T-helper 2 cell treated with Interferon-gamma antibody and Interleukin-4, amounts not matched to agents 5 μg/mL and 100 μg/mL, for 36 hours (primary cell): ENCODE measurements at regions not wholly inside any gene's neighbourhood (a gene's known extent, or its start where the extent isn't known, plus 50 kb on each side); places are given as distances from the start of the nearest gene placed in this dataset.
"Not testable (repeated sequence)": the region's sequence is repeated elsewhere in the genome, so short reads cannot be mapped to it uniquely, and the experiment has no call there.

Experiments used
- DNase-seq: peaks from one replicate; pipeline ENCODE4 v3.0.0; 2021; ENCODE audit warnings: low spot score
- H3K27ac Mint-ChIP-seq: one replicate; pipeline ENCODE4 v1.8.0; 2021; ENCODE audit warnings: mild to moderate bottlenecking, mixed read lengths
- H3K27me3 Mint-ChIP-seq: one replicate; pipeline ENCODE4 v1.8.0; 2021; ENCODE audit warnings: low read depth, mixed read lengths
- H3K36me3 Mint-ChIP-seq: one replicate; pipeline ENCODE4 v1.8.0; 2021; ENCODE audit warnings: low read depth, mixed read lengths
- H3K4me1 Mint-ChIP-seq: one replicate; pipeline ENCODE4 v1.8.0; 2021; ENCODE audit warnings: low read depth, mixed read lengths
- H3K4me3 Mint-ChIP-seq: one replicate; pipeline ENCODE4 v1.8.0; 2022; ENCODE audit warnings: mild to moderate bottlenecking, moderate library complexity, mixed read lengths
- H3K9me3 Mint-ChIP-seq: one replicate; pipeline ENCODE4 v1.8.0; 2021; ENCODE audit warnings: mixed read lengths

DNA sequence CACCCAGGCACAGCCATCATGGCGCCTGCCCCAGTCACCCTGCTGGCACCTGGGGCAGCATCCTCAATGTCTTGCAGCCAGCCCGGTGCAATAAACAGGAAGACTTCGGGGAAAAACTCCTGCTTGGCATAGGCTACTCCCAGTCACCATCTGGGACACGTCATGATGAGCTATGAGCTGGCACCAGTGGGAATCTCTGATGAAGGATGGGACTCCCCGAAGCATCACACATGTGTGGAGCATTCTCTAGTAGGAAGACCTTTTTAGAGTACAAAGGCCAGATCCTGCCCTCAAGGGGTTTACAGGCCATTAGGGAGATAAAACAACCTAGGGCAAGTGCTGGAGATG is 208.0 kb upstream of the IRF2BP2 start:
- H3K27ac Mint-ChIP-seq, H3K36me3 Mint-ChIP-seq, H3K4me3 Mint-ChIP-seq, H3K9me3 Mint-ChIP-seq, DNase-seq, H3K27me3 Mint-ChIP-seq, H3K4me1 Mint-ChIP-seq: not testable (repeated sequence)

DNA sequence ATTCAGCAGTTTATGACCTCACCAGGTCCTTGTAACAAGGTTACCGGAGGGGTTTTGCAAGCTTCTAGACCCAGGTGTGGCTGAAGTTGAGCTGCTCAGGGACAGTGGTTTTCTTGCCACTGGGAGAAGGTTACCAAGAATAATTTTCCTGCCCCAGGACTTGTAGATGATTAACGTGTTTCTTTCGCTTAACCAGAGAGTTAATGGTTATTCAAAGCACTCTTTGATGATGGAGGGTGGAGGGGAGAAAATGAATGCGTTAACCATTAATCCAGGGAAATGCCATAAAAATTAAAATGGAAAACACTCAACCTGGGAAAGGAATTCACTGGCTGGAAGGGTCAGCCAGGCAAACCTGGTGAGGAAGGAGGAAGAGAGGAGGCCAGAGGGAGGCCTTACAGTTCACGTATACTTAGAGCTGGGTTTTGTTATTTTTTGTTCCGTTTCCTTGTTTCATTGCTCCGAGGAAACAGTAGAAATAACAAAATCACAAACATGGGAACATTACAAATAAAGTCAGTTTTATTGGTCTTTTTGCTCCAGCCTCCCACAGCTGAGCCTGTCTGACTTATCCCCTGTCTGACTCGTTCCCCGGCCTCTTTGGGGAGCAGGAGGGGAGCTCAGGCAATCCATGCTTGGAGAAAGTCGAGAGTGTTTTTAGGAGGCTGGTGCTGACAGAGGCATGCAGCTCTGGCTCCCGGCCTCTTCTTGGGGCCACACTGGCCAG is 207.5 kb upstream of the IRF2BP2 start:
- H3K27me3 Mint-ChIP-seq, DNase-seq, H3K4me1 Mint-ChIP-seq, H3K4me3 Mint-ChIP-seq, H3K36me3 Mint-ChIP-seq, H3K9me3 Mint-ChIP-seq, H3K27ac Mint-ChIP-seq: not testable (repeated sequence)

DNA sequence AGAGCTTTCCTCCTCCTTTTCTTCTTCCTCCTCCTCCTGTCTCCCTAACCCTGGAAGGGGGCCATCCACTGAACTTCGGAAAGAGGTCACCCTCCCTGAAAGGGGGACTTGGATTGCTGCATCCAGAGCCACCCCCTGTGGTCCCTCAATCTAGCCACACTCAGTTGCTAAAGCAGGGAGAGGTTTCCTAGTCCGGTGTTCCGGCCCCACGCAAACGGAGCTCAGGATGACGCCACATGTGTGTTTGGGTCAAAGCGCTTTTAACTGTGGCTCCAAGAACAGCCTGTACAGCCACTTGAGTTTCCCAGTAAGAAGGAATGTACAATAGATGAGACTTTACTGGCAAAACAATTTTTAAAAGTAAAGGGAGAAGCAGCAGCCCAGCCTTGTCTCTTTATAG is 206.9 kb upstream of the IRF2BP2 start:
- H3K4me3 Mint-ChIP-seq, H3K9me3 Mint-ChIP-seq, DNase-seq, H3K27ac Mint-ChIP-seq, H3K27me3 Mint-ChIP-seq, H3K4me1 Mint-ChIP-seq, H3K36me3 Mint-ChIP-seq: not testable (repeated sequence)

DNA sequence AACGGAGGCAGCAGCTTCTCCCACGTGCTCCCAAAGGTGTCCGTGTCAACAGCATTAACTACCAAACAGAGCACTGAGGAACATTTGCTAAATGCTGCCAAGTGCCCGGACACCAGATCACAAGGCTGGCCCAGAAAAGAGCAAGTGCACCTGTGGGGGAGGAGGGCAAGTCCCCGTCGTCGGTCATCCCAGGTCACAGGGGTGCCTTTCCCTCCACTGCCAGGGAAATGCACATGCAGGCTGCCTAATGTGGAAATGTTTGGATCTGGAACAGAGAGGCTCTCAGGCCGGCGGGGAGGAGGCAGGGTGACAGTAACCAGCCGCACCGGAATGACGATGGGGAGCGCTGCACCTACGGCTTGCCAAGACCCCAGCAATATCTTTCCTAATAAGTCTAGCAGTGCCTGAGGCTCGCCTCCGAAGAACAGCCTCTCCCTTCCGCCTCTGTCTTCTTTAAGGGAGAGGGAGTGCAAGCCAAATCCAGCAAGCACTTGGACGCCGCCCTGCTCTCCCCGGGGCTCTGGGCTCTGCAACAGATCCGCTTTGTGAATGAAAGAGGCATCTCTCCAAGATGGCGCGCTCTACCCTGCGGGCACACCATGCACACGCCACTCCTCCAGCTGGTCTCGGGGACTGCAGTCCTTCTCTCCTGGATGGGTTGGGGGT is 206.3 kb upstream of the IRF2BP2 start:
- H3K27ac Mint-ChIP-seq, DNase-seq, H3K4me1 Mint-ChIP-seq: not testable (repeated sequence)

DNA sequence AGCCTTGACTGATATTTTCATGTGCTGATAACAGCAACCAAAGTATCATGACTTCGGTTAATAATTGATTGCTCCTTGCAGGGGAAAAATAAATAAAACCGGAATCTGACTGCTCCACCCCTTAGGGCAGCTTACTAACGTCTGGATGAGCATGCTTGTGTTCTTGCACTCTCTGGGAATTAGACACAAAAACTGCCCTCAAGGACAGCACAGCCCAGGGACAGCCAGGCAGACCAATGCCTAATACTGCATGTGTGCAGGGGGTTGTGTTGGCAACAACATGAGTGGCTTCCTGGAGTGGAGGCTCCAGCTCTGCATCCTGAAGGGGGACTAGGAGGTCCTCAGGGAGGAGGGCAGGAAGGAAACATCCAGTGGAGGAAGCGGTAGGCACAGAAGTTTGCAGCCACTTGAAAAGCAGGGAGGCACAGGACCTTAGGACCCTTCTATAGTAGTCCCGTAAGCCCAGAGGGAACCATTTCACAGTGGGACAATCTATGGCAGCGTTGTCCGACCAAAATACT is 205.4 kb upstream of the IRF2BP2 start:
- not testable (repeated sequence) for H3K27me3 Mint-ChIP-seq, H3K36me3 Mint-ChIP-seq, H3K27ac Mint-ChIP-seq, DNase-seq, H3K9me3 Mint-ChIP-seq, H3K4me1 Mint-ChIP-seq, H3K4me3 Mint-ChIP-seq

More for the DNA sequence above, 206.3 kb upstream of the IRF2BP2 start:
- not testable (repeated sequence) for H3K27me3 Mint-ChIP-seq, H3K9me3 Mint-ChIP-seq, H3K36me3 Mint-ChIP-seq, H3K4me3 Mint-ChIP-seq

DNA sequence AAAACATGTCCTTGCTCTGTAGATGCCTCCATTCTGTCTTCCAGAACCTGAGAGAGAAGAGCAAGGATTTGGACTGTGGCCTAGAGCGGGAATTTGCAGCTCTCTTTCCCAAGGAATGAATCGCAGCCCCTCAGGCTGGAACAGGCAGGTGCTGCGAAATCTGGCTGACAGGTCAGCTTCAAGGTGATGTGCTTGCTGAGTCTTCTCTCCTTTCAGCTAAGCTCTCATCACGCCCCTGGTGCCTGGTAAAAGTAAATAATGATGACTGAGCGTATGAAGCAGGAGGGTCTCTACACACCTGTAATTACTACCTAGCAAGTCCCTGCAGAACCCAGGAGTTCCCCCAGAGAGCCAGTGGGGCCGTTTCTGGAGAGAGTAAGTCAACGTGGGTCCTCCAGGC is 204.3 kb upstream of the IRF2BP2 start:
- H3K27ac Mint-ChIP-seq, H3K27me3 Mint-ChIP-seq, H3K4me1 Mint-ChIP-seq, H3K36me3 Mint-ChIP-seq, H3K4me3 Mint-ChIP-seq, H3K9me3 Mint-ChIP-seq, DNase-seq: not testable (repeated sequence)

DNA sequence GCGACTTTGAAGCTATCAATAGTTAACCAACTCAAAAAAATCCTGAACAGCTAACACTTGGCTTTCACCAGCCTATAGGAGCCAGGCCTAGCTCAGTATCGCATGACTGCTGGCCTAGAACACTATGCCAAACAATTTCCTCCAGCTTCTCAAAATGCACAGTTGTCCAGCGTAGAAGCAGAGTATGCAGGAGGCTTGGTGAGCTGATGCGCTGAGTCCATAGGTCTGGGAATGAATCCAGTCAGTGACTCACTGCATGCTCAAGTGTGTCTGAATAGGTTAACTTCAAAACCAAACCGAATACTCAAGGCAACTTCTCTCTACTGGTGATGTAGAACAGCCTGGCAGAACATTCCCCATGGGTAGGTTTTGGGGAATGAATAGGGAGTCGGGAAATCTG is 201.8 kb upstream of the IRF2BP2 start:
- not testable (repeated sequence) for H3K9me3 Mint-ChIP-seq, H3K4me1 Mint-ChIP-seq, H3K36me3 Mint-ChIP-seq, H3K27me3 Mint-ChIP-seq, H3K27ac Mint-ChIP-seq, H3K4me3 Mint-ChIP-seq, DNase-seq

DNA sequence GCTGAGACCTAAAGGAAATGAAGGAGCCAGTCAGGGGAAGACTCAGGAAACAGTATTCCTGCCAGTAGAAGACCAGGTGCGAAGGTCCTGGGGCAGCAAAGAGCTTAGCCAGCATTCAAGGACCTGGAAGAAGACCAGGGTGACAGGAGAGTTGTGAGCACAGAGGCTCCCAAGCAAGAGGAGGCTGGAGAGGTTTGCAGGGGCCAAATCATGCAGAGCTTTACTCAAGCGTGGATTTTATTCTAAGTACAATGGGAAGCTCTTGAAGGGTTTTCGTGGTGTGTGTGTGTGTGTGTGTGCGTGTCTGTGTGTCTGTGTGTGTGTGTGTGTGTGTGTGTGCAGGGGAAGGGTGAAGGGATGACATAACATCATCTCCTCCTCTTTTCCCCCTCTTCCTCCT is 200.7 kb upstream of the IRF2BP2 start:
- not testable (repeated sequence) for H3K36me3 Mint-ChIP-seq, H3K27ac Mint-ChIP-seq, DNase-seq, H3K9me3 Mint-ChIP-seq, H3K4me1 Mint-ChIP-seq, H3K4me3 Mint-ChIP-seq, H3K27me3 Mint-ChIP-seq

DNA sequence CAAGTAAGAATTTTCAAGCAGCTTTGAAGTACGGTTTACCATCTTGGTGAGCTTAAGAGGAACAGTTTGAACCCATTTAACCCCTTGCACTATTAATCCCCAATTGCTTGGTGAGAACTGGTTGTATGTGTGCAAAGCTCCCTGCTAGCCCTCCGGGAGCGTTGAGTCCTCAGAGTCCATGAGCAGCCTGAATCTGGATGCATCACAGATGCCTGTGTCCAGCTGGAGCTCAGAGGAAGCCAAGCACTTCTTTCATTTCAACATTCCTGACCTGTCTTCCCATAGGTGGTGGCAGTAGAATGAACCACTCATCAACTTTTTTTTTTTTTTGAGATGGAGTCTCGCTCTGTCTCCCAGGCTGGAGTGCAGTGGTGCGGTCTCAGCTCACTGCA is 199.9 kb upstream of the IRF2BP2 start:
- DNase-seq, H3K27me3 Mint-ChIP-seq, H3K27ac Mint-ChIP-seq, H3K4me3 Mint-ChIP-seq, H3K36me3 Mint-ChIP-seq, H3K4me1 Mint-ChIP-seq, H3K9me3 Mint-ChIP-seq: not testable (repeated sequence)

DNA sequence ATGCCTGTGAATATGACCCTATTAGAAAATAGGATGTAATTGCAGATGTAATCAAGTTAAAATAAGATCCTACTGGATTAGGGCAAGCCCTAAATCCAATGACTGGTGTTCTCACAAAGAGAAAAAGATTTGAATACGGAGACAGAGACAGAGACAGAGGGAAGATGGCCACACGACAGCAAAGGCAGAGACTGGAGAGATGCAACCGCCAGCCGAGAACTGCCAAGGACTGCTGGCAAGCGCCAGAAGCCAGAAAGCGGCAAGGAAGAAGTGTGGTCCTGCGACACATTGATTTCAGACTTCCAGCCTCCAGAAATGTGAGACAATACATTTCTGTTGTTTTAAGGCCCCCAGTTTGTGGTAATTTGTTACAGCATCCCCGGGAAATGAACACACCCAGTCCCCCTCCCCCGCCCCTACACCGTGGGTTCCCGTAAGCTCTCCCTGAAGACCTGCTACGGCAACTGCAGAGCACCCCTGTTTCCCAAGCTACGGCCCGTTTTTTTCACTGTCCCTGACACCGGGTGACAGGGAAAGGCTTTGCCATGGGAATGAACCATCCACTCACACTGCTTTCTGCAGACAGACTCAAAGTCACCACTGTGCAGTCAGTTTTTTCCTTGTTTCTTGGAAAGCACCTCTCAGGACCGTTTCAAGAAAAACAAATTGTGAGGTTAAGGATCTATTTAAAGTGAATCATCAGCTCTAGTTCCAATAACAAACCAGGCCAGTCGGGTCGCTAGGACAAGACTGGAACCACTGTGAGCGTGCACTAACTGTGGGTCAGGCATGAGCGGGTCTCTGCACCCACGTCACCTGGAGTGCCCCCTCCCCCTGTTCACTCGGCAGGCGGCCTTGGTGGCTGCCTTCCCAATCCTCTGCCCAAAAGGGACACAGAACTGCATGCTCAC is 199.2 kb upstream of the IRF2BP2 start:
- H3K27ac Mint-ChIP-seq, H3K4me1 Mint-ChIP-seq, H3K27me3 Mint-ChIP-seq, H3K36me3 Mint-ChIP-seq, H3K4me3 Mint-ChIP-seq, H3K9me3 Mint-ChIP-seq, DNase-seq: not testable (repeated sequence)

DNA sequence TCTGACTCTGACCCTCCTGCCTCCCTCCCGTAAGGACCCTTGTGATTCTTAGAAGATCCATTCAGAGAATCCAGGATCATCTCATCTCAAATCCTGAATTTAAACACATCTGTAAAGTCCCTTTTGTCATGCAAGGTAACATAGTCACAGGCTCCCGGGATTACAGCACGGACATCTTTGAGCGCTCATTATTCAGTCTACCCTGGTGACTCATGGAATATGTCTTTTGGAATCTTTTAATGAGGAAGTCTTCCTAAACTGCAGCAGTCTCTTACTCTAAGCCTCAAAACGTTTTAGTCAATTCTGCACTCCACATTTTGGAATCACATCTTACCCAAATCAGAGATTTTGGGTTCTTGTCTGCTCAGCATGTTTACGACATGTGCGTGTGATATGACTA is 198.5 kb upstream of the IRF2BP2 start:
- not testable (repeated sequence) for DNase-seq, H3K9me3 Mint-ChIP-seq, H3K36me3 Mint-ChIP-seq, H3K4me1 Mint-ChIP-seq, H3K27ac Mint-ChIP-seq, H3K4me3 Mint-ChIP-seq, H3K27me3 Mint-ChIP-seq

DNA sequence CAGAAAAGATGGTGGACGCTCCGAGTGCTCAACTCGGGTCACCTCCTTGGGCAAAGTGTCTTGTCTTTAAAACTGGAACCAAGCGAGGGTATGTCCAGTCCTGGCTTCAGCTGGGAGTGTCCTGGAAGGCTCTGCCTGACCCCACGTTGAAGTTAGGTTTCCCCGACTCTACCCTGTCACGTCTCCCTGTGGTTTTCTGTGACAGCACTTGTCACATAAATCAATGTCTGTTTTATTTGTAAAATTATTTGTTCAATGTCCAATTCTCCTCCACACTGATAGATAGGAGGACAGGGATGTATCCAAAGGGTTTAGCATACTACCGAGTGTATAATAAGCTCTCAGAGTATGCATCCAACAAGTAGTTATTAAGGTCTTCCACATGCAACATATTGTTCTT is 197.7 kb upstream of the IRF2BP2 start:
- not testable (repeated sequence) for H3K27me3 Mint-ChIP-seq, H3K36me3 Mint-ChIP-seq, H3K27ac Mint-ChIP-seq, H3K4me3 Mint-ChIP-seq, H3K9me3 Mint-ChIP-seq, H3K4me1 Mint-ChIP-seq, DNase-seq

DNA sequence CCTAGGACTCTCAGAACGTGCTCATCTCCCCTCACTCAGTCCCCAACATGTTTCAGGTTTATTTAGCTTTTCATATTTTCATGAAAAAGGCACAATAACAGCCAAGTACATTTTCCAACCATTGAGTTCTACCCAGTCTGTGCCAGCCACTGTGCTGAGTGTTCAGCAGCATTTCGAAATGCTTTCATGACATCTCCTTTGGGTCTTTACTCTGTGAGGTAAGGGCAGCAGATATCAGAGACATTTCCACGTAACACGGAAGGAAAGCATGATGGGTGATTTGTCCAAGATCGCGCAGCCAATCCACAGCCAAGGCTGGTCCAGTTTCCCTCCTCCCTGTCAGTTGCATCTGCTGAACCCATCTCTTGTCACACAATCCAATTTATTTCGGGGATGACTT is 192.6 kb upstream of the IRF2BP2 start:
- H3K36me3 Mint-ChIP-seq, H3K4me3 Mint-ChIP-seq, H3K4me1 Mint-ChIP-seq, H3K9me3 Mint-ChIP-seq, DNase-seq, H3K27me3 Mint-ChIP-seq, H3K27ac Mint-ChIP-seq: not testable (repeated sequence)

DNA sequence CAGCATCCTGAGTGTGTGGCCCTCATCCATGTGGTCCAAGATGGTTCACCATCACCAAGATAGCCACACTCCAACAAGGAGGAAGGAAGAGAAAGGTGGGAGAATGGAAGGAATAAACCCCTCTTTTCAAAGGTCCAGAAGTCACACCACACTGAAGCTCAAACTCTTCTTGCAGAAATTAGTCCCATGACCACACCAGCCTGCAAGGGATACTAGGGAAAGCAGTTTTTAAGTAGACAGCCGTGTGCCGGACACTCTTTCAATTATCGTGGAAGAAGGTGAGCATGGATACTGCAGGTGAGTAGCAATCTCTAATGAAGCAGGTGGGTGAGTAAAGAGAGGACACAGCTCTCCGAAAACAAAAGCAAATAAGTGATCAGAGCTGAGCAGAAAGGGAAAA is 191.7 kb upstream of the IRF2BP2 start:
- H3K27ac Mint-ChIP-seq, H3K4me1 Mint-ChIP-seq, H3K27me3 Mint-ChIP-seq, H3K4me3 Mint-ChIP-seq, DNase-seq, H3K36me3 Mint-ChIP-seq, H3K9me3 Mint-ChIP-seq: not testable (repeated sequence)
